Putamen (tissue), 1 donor: ENCODE measurements at regions not wholly inside any gene's neighbourhood (a gene's known extent, or its start where the extent isn't known, plus 50 kb on each side); places are given as distances from the start of the nearest gene placed in this dataset.
A peak's percentile ranks its signal among the peaks of the same experiment; 100 is the strongest.
"Not testable (repeated sequence)": the region's sequence is repeated elsewhere in the genome, so short reads cannot be mapped to it uniquely, and the experiment has no call there.

Experiments
- DNase-seq: peaks from one replicate; pipeline ENCODE4 v3.0.0-alpha.2; 2016; ENCODE audit warnings: low spot score

DNA sequence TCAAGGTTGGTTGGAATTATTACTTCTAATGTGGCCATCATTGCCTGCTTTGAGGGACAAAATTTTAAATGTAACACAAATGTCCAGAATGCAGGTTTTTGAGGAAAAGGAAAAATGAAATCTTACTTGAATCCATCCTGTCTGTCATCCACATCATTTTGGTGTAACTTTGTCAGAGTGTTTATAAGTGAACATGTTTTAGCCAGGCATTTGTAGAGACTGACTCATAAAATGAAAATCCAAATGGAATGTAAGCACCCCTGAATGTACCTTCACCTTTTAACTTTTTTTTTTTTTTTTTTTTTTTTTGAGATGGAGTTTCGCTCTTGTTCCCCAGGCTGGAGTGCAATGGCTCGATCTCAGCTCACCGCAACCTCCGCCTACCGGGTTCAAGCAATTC, 141.8 kb upstream of the BNIP2 start:
- DNase-seq = no peak

DNA sequence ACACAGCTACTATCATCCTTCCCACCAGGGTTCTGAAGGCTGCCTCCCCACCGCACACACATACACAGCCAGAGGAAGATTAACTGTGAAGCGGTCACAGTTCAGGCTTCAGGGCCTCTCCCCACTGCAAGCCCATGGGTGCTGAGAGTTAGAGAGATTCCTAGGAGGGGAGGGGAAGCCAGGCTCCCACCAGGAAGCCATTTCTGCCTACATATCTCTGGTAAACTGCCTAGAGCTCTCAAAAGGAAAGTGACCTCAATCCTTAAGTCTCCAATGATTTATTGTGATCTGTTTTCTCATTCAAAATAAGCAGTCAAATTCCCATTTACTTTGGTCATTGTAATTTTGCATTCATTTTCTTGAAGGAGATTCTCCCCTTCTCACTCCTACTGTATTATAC, 141.0 kb upstream of the BNIP2 start:
- no peak for DNase-seq

DNA sequence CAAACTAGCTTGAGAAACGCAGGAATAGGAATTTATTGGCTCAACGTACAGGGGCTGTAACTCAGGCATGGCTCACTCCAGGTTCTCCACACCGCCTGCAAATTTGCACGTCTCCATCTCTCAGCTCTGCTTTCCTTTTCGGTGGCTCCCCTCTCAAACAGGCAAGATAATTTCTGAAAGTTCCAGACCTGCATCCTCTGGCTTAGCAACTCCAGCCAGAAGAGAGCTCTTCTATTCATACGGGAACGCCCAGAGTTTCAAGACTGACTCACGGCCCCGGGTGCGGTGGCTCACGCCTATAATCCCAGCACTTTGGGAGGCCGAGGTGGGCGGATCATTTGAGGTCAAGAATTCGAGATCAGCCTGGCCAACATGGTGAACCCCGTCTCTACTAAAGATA, 139.7 kb upstream of the BNIP2 start:
- DNase-seq = no peak

DNA sequence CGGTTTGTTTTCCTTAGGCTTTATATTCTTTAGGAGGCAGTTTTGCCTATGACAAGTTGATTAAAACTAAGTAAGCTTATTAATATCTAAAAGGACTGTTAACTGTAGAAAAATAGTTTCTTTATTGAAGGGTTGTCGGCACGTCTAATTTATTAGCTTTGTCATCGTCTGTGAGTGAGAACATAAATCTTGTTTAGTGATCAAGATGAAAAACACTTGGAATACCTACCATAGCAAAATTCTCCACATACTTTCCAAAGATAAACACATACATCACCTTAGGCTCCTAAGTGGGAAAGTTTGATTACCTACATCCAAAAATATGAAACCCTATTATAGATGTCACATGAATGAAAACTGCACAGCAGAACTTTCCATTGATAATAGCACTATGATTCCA, 139.1 kb upstream of the BNIP2 start:
- DNase-seq = no peak

DNA sequence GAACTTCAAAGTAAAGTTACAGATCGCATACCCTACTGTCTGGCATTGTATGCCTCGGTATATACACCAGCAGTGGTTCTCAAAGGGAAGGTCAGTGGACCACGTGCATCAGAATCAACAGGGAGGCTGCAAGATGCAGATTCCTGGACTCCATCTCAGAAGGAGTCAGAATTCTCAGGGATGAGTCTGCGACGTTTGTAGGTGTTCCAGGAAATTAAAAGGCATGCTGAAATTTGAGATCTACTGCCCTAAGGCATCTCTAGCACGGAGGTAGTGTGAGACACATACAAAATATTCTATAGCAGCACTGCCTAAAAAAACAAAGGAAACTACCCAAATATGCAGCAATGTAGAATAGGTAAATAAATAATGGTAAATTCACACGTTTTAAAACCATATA, 136.8 kb upstream of the BNIP2 start:
- no peak for DNase-seq

DNA sequence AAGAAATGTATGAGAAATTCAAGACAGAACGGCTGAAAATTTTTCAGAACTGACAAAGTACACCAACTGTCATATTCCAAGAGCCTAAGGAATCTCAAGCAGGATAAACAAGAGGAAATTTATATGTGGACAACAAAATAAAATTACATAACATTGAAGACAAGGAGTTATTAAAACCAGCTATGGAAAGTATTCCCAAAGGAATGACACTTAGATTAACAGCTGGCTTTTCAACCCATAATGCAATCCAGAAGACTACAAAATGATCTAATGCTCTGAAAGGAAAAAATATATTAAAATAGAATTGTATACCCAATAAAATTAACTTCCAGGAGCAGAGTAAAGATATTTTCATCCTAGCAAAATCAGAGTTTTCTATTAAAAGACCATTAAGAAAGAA, 132.2 kb upstream of the BNIP2 start:
- no peak for DNase-seq

DNA sequence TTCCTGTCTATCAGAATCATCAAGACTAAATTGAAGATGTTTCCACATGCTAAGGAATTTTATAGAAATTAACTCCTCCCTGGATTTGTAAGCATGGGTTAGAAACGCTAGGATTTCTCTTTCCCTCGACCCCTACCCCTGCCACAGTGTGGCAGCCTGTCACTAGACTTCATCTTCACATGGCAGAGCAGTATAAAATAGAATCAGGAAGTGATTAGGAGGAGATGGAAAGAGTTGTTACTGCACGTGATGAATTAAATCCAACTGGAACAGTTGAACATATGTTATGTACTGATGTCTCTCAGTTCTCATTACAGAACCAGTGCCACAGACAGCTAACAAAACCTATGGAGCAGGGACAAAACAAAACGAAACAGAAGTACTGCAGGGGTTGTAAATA, 130.0 kb upstream of the BNIP2 start:
- no peak for DNase-seq

DNA sequence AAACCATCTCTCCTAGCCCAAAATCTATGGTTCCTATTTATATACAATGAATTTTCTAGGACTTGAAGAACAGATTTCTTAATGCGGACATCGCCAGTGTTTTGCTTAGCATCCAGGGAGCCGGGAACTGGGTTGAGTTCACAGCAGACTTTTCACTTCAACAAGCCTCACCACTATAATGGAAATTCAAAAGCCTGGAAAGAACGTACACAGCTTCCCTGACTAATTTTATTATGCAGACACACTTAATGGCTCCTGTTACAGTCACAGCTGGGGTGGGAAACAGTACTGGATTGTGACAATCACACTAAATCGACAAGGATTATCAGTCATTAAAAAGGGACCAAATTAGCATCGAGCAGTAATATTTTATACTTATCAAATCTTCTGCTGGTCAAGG, 129.2 kb upstream of the BNIP2 start:
- no peak for DNase-seq

DNA sequence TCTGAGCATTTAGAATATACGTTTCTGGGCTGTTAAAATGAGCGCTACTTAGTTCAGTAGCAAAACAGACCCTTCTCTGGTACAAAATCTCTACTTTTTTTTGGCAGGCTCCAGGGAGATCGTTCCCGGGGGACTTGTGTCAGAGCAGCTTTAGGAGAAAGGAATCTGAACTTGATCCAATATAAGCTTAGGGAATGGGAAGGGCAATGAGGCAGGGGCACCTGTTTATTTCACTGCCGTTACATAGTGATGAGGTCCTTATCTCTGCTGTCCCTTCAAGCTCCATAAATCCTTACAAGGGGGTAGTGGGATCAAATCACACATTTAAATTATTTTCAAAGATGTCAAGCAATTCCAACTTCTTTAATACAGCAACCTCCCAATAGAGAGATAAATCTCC, 128.7 kb upstream of the BNIP2 start:
- no peak for DNase-seq

DNA sequence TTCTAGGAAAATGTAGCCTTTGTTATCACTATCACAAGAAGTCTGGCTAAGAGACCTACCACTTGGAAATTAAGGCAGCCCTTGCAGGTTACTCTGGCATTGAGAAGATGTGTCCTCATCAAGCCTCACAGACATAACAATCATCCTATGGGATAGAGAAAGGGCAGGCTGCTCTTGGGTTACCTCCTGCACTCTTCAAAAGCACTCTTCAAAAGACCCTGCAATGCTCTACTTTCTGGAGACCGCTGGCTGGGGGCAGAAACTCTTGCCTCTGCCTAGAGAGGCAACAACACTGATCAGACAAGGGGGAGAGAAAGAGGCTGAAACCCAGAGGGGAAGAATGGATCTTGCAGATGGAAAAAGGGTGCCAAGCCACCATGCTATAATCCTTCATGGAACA, 127.9 kb upstream of the BNIP2 start:
- DNase-seq = no peak

DNA sequence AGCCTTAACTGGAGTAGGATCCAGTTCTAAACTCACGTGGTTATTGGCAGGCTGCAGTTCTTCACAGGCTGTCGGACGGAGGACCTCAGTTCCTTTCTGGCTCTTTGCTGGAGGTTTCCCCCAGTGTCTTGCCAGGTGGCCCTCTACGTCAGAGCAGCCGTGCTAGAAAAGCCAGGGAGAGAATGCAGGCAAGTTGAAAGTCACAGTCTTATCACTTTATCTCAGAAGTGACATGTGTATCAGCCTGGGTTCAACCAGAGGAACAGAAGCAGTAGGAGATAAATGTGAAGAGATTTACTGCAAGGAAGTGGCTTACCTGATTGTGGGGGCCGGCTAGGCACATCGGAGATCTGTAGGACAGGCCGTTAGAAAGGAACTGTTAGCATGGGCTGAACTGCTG, 125.3 kb upstream of the BNIP2 start:
- no peak for DNase-seq

DNA sequence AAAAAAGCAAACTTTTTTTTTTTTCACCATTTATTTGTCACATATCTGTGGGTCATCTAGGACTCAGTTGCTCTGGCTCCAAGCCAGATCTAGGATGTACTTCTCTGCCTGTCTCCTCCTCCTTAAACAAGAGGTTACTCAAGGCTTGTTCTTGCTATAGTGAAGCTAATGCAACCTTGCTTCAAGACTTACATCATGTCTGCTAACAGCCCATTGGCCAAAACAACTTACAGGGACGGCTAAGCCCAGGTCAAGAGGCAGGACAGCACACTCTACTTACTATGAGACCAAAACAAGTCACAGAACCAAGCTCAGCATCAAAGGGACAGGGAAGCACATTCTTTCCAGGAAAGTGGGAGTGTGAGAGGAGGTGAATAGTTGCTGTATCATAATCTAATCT, 123.8 kb upstream of the BNIP2 start:
- DNase-seq = no peak

DNA sequence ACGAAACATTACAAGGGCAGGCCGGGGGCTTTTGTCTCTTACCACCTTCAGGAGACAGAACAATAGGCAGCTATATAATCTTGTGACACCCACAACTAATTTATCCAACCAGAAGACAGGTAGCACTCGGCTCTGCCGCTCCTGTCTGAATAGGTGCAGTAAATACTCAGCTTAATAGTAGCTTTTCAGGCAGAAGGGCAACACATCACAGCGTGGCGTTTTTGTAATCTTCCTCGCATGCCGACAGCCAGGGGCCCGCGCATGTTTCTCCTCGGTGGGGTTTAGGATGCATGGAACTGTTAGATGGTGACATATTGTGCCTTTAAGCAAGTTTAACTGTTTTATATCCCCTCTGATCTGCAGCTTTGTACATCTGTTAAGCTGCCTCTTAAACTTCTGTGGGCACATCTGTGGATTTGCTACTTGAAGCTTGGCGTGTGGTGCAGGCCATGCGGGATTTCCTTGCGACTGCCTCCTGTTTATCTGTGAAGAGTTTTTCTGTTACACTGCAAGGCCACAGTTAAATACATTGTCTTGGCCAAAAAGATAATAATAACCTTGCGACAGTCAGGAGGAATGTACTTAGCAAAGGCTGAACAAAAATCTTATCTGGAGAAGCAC, 123.2 kb upstream of the BNIP2 start:
- DNase-seq = no peak

DNA sequence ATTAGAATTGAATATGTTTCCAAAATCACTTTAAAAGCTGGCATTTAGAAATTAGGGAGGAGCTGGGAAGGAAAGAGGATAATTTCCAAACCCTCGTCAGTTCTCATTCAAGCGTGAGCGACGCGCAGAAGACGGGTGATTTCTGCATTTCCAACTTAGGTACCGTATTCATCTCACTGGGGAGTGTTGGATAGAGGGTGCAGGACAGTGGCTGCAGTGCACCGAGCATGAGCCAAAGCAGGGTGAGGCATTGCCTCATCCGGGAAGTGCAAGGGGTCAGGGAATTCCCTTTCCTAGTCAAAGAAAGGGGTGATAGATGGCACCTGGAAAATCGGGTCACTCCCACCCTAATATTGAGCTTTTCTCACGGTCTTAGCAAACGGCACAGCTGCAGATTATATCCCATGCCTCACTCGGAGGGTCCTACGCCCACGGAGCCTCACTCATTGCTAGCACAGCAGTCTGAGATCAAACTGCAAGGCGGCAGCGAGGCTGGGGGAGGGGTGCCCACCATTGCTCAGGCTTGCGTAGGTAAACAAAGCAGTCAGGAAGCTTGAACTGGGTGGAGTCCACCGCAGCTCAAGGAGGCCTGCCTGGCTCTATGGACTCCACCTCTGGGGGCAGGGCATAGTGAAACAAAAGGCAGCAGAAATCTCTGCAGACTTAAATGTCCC, 114.3 kb upstream of the BNIP2 start:
- DNase-seq = not testable (repeated sequence)

DNA sequence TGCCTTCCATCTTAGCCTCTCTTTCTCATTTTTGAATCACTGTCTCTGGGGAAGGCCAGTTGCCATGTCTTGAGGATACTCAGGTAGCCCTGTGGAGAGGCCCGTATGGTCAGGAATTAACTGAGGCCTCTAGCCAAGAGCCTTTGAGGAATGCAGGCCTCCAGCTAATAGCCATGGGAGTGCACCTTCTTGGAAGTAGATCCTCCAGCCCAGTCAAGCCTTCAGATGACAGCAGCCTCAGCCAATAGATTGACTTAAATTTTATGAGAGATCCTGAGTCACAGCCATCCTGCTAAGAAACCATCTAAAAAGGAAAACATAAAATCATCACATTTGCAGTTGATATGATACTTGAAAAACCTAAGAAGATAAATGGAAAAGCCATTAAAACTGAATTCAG, 112.5 kb upstream of the BNIP2 start:
- DNase-seq = no peak

DNA sequence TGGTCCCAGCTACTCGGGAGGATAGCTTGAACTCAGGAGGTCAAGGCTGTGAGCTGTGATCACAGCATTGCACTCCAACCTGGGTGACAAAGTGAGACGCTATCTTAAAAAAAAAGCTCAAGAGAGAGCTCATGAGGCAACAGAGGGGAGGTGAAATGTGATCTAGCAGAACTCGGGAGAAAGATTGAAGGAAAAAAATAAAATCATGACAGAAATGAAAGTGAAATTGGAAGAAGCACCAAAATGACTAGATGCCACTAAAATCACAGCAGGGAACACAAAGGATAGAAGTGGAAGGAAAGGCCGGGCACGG, 109.4 kb upstream of the BNIP2 start:
- no peak for DNase-seq

DNA sequence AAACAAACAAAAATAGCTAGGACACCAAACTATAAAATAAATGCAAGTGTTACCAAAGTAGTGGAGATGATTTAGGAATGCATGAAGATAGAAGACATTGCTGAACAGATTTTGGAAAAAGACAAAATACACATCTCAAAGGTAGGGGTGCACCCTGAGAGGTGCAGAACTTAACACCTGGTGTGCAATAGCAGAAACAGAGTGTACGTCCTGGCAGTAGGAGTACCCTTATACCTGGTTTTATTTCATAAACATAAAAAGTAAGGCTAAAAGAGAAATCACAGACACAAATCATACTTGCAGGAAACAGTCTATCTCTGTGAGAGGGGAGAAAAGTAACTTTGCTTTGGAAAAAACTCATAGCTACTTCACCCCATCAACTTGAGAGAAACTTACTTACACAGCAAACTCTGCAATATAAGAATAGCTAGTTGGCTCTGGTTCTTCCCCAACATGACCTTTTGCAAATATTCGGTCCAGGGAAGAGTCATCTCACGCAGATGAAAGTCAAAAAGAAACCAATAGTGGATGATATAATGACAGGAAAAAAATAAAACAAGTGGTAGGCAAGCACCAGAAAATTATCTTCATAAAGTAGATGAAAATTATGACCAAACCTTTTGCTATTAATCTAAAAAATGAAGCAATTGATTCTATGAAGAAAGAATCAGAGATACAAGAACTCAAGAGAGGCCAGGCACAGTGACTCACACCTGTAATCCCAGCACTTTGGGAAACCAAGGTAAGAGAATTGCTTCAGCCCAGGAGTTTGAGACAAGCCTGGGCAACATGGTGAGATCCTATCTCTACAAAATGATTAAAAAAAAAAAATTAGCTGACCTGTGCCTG, 108.9 kb upstream of the BNIP2 start:
- DNase-seq = no peak

DNA sequence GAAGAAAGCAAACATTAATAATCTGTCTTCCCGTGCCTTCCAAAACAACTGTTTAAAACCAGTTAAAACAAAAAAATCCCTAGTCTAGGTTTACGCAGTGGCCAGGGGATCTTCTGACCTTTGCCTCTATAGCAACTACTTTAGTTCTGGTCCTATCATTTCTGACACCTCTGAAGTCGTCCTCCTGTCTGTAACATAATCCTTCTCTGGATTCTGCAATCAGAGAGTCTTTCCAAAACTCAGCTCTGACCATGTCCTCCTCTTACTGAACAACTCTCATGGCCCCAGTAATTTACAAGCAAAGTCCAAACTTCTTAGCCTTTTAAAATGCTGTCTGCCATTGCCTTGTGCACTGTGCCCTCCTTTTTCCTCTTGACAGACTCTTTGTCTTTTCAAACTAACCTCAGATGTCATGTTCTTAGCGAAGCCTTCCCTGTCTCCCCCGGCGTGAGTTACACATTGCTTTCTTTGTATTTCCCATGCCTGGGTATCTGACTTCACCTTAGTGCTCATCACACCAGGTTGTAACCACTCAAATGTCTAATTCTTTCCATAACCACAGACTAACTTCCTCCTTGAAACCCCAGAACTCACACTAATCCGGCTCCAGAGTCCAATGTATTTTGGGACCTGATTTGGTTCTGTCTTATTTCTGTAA, 105.2 kb upstream of the BNIP2 start:
- DNase-seq = no peak

DNA sequence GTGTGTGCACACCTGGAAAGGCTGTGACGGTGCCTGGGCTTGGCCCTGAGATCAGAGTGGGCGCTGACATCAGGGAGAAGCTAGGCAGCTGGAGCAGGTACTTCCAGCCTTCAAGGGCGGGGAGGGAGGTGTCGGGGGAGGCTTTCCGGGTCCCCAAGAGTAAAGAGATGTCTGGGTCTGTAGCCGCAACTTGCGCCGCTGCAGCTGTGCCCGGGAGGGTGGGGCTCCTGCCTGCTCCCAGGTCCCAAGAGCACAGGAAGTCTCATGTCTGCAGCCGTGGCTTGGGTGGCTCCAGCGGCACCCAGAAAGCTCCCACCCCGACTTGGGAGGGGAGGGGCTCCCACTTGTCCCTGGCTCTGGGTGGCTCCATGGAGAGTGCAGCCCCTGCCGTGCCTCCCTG, 103.2 kb upstream of the BNIP2 start:
- no peak for DNase-seq

DNA sequence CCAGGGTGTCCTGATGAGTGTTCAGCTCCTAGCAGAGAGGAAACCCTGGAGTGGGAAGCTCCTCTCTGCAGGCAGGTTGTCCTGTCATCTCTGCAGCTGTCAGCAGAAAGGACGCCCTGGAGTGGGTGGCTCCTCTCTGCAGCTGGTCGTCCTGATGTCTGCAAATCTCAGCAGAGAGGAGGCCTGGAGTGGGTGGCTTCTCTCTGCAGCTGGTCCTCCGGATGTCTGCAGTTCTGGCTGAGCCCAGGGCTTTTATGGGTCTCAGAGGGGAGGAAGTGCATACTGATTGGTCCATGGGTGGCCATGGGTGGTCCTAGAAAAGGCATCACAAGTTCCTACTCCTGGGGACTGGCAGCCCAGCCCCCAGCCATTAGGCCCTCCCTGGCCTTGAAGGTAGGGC, 102.6 kb upstream of the BNIP2 start:
- peak; percentile 2 for DNase-seq

DNA sequence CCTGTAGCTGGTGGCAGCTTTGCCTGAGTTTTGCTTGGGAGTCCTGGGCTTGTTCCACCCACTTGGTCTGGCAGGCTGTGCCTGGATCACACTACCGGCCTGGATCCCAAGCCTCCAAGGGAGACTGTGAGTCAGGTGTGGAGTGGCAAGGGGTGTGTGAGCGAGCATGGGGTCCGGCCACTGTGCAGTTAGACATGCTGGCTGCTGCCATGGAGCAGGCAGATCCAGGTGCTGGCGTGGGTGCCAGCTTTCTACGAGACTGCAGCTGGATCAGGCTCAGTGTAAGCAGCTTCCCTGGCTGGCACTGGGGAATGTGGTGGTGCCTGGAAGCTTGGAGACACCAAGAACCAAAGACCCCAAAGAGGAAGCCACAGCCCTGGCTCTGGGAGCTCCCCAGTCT, 102.0 kb upstream of the BNIP2 start:
- DNase-seq = no peak

DNA sequence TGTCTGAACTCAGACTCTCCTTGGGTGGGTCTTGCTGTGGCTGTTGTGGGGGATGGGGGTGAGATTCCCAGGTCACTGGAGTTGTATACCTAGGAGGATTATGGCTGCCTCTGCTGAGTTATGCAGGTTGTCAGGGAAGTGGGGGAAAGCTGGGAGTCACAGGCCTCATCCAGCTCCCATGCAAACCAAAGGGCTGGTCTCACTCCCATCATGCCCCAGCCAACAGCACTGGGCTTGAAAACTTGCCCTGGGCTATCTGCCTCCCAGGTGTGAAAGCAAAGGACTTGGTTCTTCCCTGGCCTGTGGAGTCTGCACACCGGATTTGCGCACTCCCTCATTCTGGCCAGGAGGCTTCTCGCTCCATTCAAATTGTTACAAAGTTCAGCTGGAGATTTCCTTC, 97.3 kb upstream of the BNIP2 start:
- not testable (repeated sequence) for DNase-seq

DNA sequence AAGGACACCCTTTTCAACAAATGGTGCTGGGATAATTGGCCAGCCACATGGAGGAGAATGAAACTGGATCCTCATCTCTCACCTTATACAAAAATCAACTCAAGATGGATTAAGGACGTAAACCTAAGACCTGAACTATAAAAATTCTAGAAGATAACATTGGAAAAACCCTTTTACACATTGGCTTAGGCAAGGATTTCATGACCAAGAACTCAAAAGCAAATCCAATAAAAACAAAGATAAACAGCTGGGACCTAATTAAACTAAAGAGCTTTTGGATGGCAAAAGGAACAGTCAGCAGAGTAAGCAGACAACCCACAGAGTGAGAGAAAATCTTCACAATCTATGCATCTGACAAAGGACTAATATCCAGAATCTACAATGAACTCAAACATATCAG, 96.9 kb upstream of the BNIP2 start:
- DNase-seq = not testable (repeated sequence)
